SH-SY5Y (cell line): ENCODE measurements at regions not wholly inside any gene's neighbourhood (a gene's known extent, or its start where the extent isn't known, plus 50 kb on each side); places are given as distances from the start of the nearest gene placed in this dataset.

Source experiments
- GATA2 ChIP-seq: IDR thresholded peaks from 2 replicates; pipeline ENCODE4 v1.6.1; 2011; ENCODE audit warnings: mild to moderate bottlenecking, low read depth, low read length
- GATA3 ChIP-seq: IDR thresholded peaks from 2 replicates; pipeline ENCODE4 v1.6.1; 2011; ENCODE audit warnings: low read depth, mild to moderate bottlenecking, low read length, moderate library complexity

DNA sequence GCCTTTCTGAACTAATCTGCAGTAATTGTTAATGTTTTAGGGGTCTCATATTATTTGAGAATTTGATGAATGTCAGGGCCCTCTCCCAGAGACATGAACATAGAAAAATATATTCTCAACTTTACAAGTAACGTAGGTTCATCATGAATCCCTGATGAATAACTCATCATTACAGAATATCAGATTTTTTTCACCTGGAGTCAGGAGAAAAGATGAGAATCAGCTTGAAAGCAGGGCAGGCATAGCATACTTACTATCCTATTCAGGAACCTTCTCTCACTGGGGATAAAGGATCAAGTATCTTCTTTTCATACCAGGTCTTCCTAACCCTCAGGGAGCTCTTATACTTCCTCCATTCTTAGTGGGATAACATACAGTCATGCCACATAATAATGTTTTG lies 552.6 kb upstream of the TBL1XR1 start:
- TF ChIP-seq GATA2, result no peak
- no peak for TF ChIP-seq GATA3
